ENCODE measurements at regions not wholly inside any gene's neighbourhood (a gene's known extent, or its start where the extent isn't known, plus 50 kb on each side); places are given as distances from the start of the nearest gene placed in this dataset.

DNA sequence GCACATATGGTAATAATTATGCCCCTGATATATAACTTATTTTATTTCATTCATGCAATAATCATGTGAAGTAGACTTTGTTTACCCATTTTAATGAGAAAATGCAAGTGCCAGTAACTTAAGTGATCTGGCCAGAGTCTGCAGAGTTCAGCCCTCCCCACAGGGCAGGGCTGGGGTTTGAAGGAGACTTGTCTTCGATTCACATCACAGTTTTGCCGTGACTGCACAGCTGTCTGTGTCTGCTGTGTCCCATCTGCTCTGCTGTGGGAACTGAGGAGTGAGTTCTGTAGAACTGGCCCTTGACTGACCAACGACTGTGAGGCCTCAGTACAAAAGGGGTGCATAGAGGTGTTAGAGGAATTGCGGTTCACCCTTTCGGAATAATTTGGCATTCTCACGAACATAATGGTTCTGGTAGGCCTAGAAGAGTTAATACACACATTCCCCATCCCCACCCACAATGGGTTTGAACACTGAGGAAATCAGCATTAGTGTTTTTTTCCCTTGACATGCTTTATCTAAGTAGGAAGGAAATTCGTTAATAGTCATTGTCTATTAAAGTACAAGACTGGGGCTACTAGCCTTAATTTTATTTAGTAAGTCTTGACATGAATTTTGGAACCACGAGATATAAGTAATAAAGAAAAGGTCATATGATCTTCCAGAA lies 113.6 kb upstream of the MON1B start:
- intact Hi-C loops (cut with DNase I), result no loop called here
- DNase-seq (ENCODE audit: extremely low spot score), result no peak

GRCh38 chr16:77085981-77086380 lies 105.0 kb upstream of the MON1B start:
- TF ChIP-seq POLR2AphosphoS5 (IDR thresholded peaks at IDR 0.05), result no peak
- no peak for TF ChIP-seq CTCF (IDR thresholded peaks at IDR 0.05)
- TF ChIP-seq POLR2A (IDR thresholded peaks at IDR 0.05; ENCODE audit: low read depth), result no peak
- no peak for TF ChIP-seq EP300 (IDR thresholded peaks at IDR 0.05)
- Histone ChIP-seq H3K27ac (replicated peaks in 1 of 4) (no peak overlapping the region), H3K4me1 (no peaks in the 10 kb centered on the region), H3K27me3 (no peaks in the 10 kb centered on the region), H3K36me3 (no peaks in the 10 kb centered on the region), H3K9me3 (no peaks in the 10 kb centered on the region), H3K4me3 (no peak overlapping the region)
- intact Hi-C loops (cut with DNase I), result no loop called here
- 73% methylated on average over 1 of the region's 1 CpG for WGBS
- DNase-seq (ENCODE audit: extremely low spot score), result no peak

More for the DNA sequence above, 113.6 kb upstream of the MON1B start:
- TF ChIP-seq EP300 (IDR thresholded peaks at IDR 0.05) (no peak), POLR2A (IDR thresholded peaks at IDR 0.05; ENCODE audit: low read depth) (no peak), POLR2AphosphoS5 (IDR thresholded peaks at IDR 0.05) (no peak), CTCF (IDR thresholded peaks at IDR 0.05) (no peak)
- 61% methylated on average over 8 of the region's 8 CpGs for WGBS
- Histone ChIP-seq H3K27me3 (no peaks in the 10 kb centered on the region), H3K27ac (replicated peaks in 1 of 4) (no peak overlapping the region), H3K4me1 (no peaks in the 10 kb centered on the region), H3K4me3 (no peak overlapping the region), H3K36me3 (no peaks in the 10 kb centered on the region), H3K9me3 (no peaks in the 10 kb centered on the region)

GRCh38 chr16:77090062-77090461 lies 100.9 kb upstream of the MON1B start:
- Histone ChIP-seq H3K9me3 (no peaks in the 10 kb centered on the region), H3K4me3 (no peak overlapping the region), H3K36me3 (no peaks in the 10 kb centered on the region), H3K4me1 (no peaks in the 10 kb centered on the region), H3K27me3 (no peaks in the 10 kb centered on the region), H3K27ac (replicated peaks in 1 of 4) (no peak overlapping the region)
- intact Hi-C loops (cut with DNase I), result no loop called here
- TF ChIP-seq POLR2AphosphoS5 (IDR thresholded peaks at IDR 0.05) (no peak), POLR2A (IDR thresholded peaks at IDR 0.05; ENCODE audit: low read depth) (no peak), CTCF (IDR thresholded peaks at IDR 0.05) (no peak), EP300 (IDR thresholded peaks at IDR 0.05) (no peak)
- WGBS, result 63% methylated on average over 1 of the region's 1 CpG
- no peak for DNase-seq (ENCODE audit: extremely low spot score)

GRCh38 chr16:77093309-77093708 lies 97.7 kb upstream of the MON1B start:
- Histone ChIP-seq H3K4me3 (no peak overlapping the region), H3K4me1 (no peaks in the 10 kb centered on the region), H3K27ac (replicated peaks in 1 of 4) (no peak overlapping the region), H3K36me3 (no peaks in the 10 kb centered on the region), H3K9me3 (no peaks in the 10 kb centered on the region), H3K27me3 (no peaks in the 10 kb centered on the region)
- TF ChIP-seq POLR2A (IDR thresholded peaks at IDR 0.05; ENCODE audit: low read depth) (no peak), POLR2AphosphoS5 (IDR thresholded peaks at IDR 0.05) (no peak)
- DNase-seq (ENCODE audit: extremely low spot score), result no peak
- 92% methylated on average over 4 of the region's 4 CpGs for WGBS
- intact Hi-C loops (cut with DNase I), result no loop called here

DNA sequence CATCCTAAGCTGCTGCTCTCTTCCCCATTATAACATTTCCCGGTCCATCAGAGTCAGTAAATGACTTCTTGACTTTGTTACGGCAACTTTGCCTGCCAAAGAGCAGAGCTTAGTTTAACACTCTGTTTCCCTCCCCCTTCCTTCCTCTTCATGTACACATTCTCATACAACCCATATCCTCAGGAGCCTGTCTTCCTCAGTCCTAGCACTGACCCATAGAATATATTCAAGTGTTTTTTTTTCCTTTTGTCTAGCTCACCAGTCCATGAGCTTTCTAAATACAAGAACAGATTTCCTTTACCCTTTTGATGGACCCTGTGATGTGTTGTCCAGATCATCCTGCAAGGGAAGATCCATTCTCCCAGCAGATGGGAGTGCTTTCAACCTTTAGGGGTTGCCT lies 97.0 kb upstream of the MON1B start:
- intact Hi-C loops (cut with DNase I), result no loop called here
- Histone ChIP-seq H3K27me3 (no peaks in the 10 kb centered on the region), H3K36me3 (no peaks in the 10 kb centered on the region), H3K27ac (replicated peaks in 1 of 4) (no peak overlapping the region), H3K9me3 (no peaks in the 10 kb centered on the region), H3K4me3 (no peak overlapping the region), H3K4me1 (no peaks in the 10 kb centered on the region)
- no peak for DNase-seq (ENCODE audit: extremely low spot score)
- no peak for TF ChIP-seq POLR2A (IDR thresholded peaks at IDR 0.05; ENCODE audit: low read depth)
- no peak for TF ChIP-seq CTCF (IDR thresholded peaks at IDR 0.05)
- TF ChIP-seq EP300 (IDR thresholded peaks at IDR 0.05), result no peak
- no peak for TF ChIP-seq POLR2AphosphoS5 (IDR thresholded peaks at IDR 0.05)
- 77% methylated on average over 2 of the region's 2 CpGs for WGBS
